GM18909 (cell line): ENCODE measurements at regions not wholly inside any gene's neighbourhood (a gene's known extent, or its start where the extent isn't known, plus 50 kb on each side); places are given as distances from the start of the nearest gene placed in this dataset.
"Not testable (repeated sequence)": the region's sequence is repeated elsewhere in the genome, so short reads cannot be mapped to it uniquely, and the experiment has no call there.

Source experiments
- ATAC-seq: cut with Tn5 transposase; IDR thresholded peaks from one replicate; pipeline ENCODE4 v1.9.1; 2021; ENCODE audit warnings: mild to moderate bottlenecking; ENCODE audit not compliant: unreplicated experiment, poor library complexity

GRCh38 chrX:42022158-42022557, 98.8 kb upstream of the CASK start:
- ATAC-seq, result no peak

DNA sequence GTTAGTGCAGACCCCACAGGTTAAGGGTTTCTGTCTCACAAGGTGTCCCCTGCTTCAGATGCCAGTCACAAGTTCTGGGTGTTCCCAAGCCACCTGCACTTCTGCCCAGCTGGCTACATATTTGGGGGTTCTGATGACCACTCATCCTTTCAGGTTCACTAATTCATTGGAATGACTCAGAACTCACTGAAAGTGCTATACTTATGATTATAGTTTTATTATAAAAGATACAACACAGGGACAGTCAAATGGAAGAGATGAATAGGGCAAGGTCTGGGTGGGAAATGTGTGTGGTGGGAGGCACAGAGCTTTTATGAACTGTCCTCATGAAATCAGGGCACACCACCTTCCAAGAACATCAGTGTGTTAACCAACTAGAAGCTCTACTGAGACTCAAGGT, 97.7 kb upstream of the CASK start:
- no peak for ATAC-seq

DNA sequence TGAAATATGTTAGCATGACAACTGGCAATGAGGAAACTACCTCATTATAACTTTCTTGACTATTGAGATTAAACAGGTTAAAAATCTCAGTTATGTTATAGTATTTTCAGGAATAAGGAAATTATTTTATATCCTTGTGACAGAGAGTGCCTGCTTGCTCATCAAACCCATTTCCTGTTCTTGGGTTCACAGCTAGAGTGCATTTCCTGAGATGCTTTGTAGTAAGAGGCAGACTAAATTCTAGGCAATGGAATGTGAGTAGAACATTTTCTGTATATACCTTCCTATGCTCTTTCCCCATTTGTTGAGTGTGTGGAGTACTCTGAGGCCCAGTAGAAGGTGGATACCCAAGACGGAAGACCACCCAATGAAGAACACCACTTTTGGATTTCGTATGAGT, 96.9 kb upstream of the CASK start:
- no peak for ATAC-seq

- no peak for ATAC-seq
Observed at GRCh38 chrX:42017971-42018370, 94.6 kb upstream of the CASK start.

DNA sequence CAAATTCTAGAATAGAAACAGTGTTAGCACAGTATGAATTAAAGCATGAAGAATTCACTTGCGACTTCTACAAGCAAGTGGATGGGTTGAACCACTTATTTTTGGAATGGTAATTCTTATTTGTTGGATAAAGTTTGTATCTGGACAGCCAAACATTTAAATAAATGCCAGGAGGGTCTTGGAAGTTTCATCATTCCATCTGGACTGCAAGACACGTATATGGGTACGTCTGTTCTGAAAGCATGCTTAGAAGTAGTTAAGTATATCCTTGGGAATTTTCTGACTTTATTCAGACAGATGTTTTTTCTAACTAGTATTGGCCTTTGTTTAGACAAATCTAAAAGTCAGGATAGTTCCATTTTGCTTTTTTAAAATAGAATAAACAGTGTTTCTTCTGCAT, 77.5 kb upstream of the CASK start:
- no peak for ATAC-seq

- no peak for ATAC-seq
Observed at GRCh38 chrX:41984628-41985027, 61.3 kb upstream of the CASK start.

- ATAC-seq, result no peak
Observed at GRCh38 chrX:41982953-41983352, 59.6 kb upstream of the CASK start.

DNA sequence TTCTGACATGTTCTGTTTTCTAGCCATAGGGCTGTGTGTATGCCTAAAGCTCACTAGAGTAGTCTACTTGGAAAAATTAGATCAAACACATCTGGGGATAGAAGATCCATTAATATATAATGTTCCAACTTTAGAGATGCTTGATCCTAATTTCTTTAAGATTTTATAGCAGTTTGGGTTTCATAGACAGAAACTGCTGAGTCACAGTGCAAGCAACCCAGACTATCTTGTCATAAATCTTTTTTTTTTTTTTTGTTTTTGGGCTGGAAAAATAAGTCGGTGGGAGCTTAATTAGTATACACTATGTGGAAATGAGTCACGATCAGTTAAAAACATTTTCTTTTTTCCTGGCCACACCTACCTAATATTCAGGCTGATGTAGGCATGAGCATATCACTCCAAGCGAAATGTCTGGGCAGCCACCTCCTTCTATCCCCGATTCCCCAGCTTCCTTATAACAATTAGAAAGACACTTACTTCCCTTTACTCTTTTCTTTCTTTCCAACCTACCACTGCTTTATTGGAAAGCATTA, 58.2 kb upstream of the CASK start:
- no peak for ATAC-seq

- not testable (repeated sequence) for ATAC-seq
Observed at GRCh38 chrX:41974677-41975076, 51.3 kb upstream of the CASK start.

DNA sequence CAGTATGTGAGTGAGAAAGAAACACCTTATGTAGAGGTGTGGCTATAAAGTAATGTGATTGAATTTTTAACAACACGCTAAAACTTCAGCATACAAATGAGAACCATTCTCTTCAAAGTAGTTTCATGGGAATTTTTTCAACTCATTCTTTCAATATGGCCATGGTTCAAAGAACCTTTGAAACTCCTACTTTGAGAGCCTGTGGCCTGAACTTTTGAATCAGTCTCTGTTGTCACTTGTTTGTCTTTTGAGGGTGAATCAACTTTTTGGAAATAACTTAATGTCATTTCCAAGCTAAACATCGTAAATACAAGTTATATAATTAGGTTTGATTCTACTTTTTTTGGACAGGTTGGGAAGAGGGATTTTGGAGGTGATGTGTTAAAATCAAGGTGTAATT, 49.9 kb upstream of the CASK start:
- no peak for ATAC-seq
